ENCODE measurements at regions not wholly inside any gene's neighbourhood (a gene's known extent, or its start where the extent isn't known, plus 50 kb on each side); places are given as distances from the start of the nearest gene placed in this dataset.
A peak's percentile ranks its signal among the peaks of the same experiment; 100 is the strongest.
"Not testable (repeated sequence)": the region's sequence is repeated elsewhere in the genome, so short reads cannot be mapped to it uniquely, and the experiment has no call there.

GRCh38 chr5:60055168-60055567 is 161.6 kb upstream of the PDE4D start:
- Histone ChIP-seq H3K36me3 (ENCODE audit: control insufficient read depth in 4 of 4, insufficient read depth in 4 of 4, low read length in 4 of 4) (no peaks in the 10 kb centered on the region), H3K27me3 (ENCODE audit: control insufficient read depth in 3 of 3, insufficient read depth in 3 of 3, low read length in 2 of 3) (no peaks in the 10 kb centered on the region), H3K9me3 (ENCODE audit: control insufficient read depth in 4 of 4, insufficient read depth in 3 of 4, low read length in 3 of 4) (no peaks in the 10 kb centered on the region), H3K9ac (ENCODE audit: insufficient read depth in 1 of 2, low read length in 2 of 2) (no peak overlapping the region), H3K27ac (ENCODE audit: low read depth in 1 of 2, low read length in 1 of 2) (no peak overlapping the region), H3K4me3 (no peak overlapping the region), H3K4me1 (ENCODE audit: control insufficient read depth in 5 of 5, insufficient read depth in 5 of 5, low read length in 5 of 5) (no peaks in the 10 kb centered on the region)
- DNase-seq (no peak), ATAC-seq (ENCODE audit: insufficient read depth, low FRiP score) (no peak)
- no peak for TF ChIP-seq CTCF (IDR thresholded peaks at IDR 0.05; ENCODE audit: control extremely low read depth, extremely low read depth)

GRCh38 chr5:60041996-60042664 is 148.6 kb upstream of the PDE4D start:
- H3K4me3 ChIP-seq; H3K27me3 ChIP-seq (ENCODE audit: control insufficient read depth in 3 of 3, insufficient read depth in 3 of 3, low read length in 2 of 3); H3K27ac ChIP-seq (ENCODE audit: low read depth in 1 of 2, low read length in 1 of 2); H3K9me3 ChIP-seq (ENCODE audit: control insufficient read depth in 4 of 4, insufficient read depth in 3 of 4, low read length in 3 of 4); H3K4me1 ChIP-seq (ENCODE audit: control insufficient read depth in 5 of 5, insufficient read depth in 5 of 5, low read length in 5 of 5); H3K9ac ChIP-seq (ENCODE audit: insufficient read depth in 1 of 2, low read length in 2 of 2); H3K36me3 ChIP-seq (ENCODE audit: control insufficient read depth in 4 of 4, insufficient read depth in 4 of 4, low read length in 4 of 4): not testable (repeated sequence)
- peak; percentile 41 for ATAC-seq (ENCODE audit: insufficient read depth, low FRiP score)
- peak in 1 of 3 donors; percentile 6 for DNase-seq
- WGBS, 2 donors: 52 to 78% methylated on average over 6 of the region's 6 CpGs

GRCh38 chr5:60041508-60041907 is 148.0 kb upstream of the PDE4D start:
- H3K4me1 ChIP-seq (ENCODE audit: control insufficient read depth in 5 of 5, insufficient read depth in 5 of 5, low read length in 5 of 5); H3K4me3 ChIP-seq; H3K9me3 ChIP-seq (ENCODE audit: control insufficient read depth in 4 of 4, insufficient read depth in 3 of 4, low read length in 3 of 4); H3K9ac ChIP-seq (ENCODE audit: insufficient read depth in 1 of 2, low read length in 2 of 2); DNase-seq; H3K27me3 ChIP-seq (ENCODE audit: control insufficient read depth in 3 of 3, insufficient read depth in 3 of 3, low read length in 2 of 3); H3K36me3 ChIP-seq (ENCODE audit: control insufficient read depth in 4 of 4, insufficient read depth in 4 of 4, low read length in 4 of 4): not testable (repeated sequence)
- peak overlapping the region in 1 of 2 donors; percentile 27 for H3K27ac ChIP-seq (ENCODE audit: low read depth in 1 of 2, low read length in 1 of 2)
- ATAC-seq (ENCODE audit: insufficient read depth, low FRiP score): peak; percentile 19
- 85 to 97% methylated on average over 8 of the region's 8 CpGs for WGBS, 2 donors

GRCh38 chr5:60036192-60036938 is 142.8 kb upstream of the PDE4D start:
- H3K9ac ChIP-seq (ENCODE audit: insufficient read depth in 1 of 2, low read length in 2 of 2): no peak overlapping the region
- no peak overlapping the region for H3K27ac ChIP-seq (ENCODE audit: low read depth in 1 of 2, low read length in 1 of 2)
- H3K4me1 ChIP-seq (ENCODE audit: control insufficient read depth in 5 of 5, insufficient read depth in 5 of 5, low read length in 5 of 5): no peaks in the 10 kb centered on the region
- DNase-seq: peak in 1 of 3 donors; percentile 9
- no peaks in the 10 kb centered on the region for H3K36me3 ChIP-seq (ENCODE audit: control insufficient read depth in 4 of 4, insufficient read depth in 4 of 4, low read length in 4 of 4)
- ATAC-seq (ENCODE audit: insufficient read depth, low FRiP score): no peak
- TF ChIP-seq CTCF (IDR thresholded peaks at IDR 0.05; ENCODE audit: control extremely low read depth, extremely low read depth): no peak
- WGBS, 2 donors: 56 to 73% methylated on average over 6 of the region's 6 CpGs
- H3K9me3 ChIP-seq (ENCODE audit: control insufficient read depth in 4 of 4, insufficient read depth in 3 of 4, low read length in 3 of 4): no peaks in the 10 kb centered on the region
- H3K4me3 ChIP-seq: no peak overlapping the region
- H3K27me3 ChIP-seq (ENCODE audit: control insufficient read depth in 3 of 3, insufficient read depth in 3 of 3, low read length in 2 of 3): no peaks in the 10 kb centered on the region

All from lung (tissue), 11 donors.